ENCODE measurements at regions not wholly inside any gene's neighbourhood (a gene's known extent, or its start where the extent isn't known, plus 50 kb on each side); places are given as distances from the start of the nearest gene placed in this dataset.

DNA sequence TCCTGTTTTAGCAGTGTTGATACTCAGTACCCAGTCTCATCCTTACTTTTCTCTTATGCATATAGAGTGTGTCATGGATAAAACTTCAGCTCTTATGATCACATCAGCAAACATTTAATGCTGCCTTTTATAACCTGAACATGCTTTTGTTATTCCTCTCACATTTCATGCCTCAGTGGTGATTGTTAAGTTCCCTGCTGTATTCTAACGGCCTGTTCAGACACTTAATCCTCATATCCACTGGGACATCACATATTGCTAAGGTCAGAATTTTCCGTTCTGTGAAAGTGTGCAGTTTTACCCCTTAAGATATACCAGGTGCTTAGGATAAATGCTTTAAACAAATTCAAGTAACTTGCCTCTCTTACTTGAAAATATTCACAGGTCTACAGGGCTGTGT is 268.7 kb upstream of the SEL1L start:
- no peak for TF ChIP-seq BHLHE40 (IDR thresholded peaks at IDR 0.05; ENCODE audit: borderline replicate concordance)
- TF ChIP-seq ELF4 (IDR thresholded peaks at IDR 0.05), result no peak
- TF ChIP-seq FOXK2 (IDR thresholded peaks at IDR 0.05), result no peak
- TF ChIP-seq FOXA1 (IDR thresholded peaks at IDR 0.05), result no peak
- TF ChIP-seq SUZ12 (IDR thresholded peaks at IDR 0.05), result no peak
